ENCODE measurements at regions not wholly inside any gene's neighbourhood (a gene's known extent, or its start where the extent isn't known, plus 50 kb on each side); places are given as distances from the start of the nearest gene placed in this dataset.

DNA sequence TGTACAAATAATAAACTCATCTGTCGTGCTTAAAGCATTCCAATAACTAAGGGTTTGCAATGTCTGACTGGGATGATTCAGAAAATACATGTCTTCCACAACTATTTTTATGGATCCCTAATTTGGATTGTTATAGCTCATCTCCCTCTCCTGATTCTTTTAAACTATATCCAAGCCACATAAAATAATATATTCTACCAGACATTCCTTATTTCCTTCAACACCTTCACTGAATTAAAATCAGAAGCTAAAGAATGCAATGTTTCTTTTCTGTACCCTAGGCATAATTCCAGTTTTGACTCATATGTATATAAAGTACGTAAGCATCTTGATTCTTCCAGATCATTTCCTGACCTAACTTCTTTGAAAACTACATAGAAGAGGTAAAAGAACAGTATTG lies 420.4 kb downstream of the EFNB2 start:
- H3K27me3 ChIP-seq (replicated peaks; ENCODE audit: control insufficient read depth, insufficient read depth, low read length, poor library complexity, severe bottlenecking), result no peaks in the 10 kb centered on the region
- DNase-seq, result no peak
- H3K27ac ChIP-seq (ENCODE audit: insufficient read depth, low read length, poor library complexity, severe bottlenecking), result no peak overlapping the region
- H3K36me3 ChIP-seq (ENCODE audit: control insufficient read depth, insufficient read depth, low read length), result no peaks in the 10 kb centered on the region
- H3K4me1 ChIP-seq (ENCODE audit: control insufficient read depth, insufficient read depth, low read length, poor library complexity, severe bottlenecking), result no peaks in the 10 kb centered on the region
- H3K9me3 ChIP-seq (ENCODE audit: control insufficient read depth, low read length), result no peaks in the 10 kb centered on the region
- H3K4me3 ChIP-seq (ENCODE audit: insufficient read depth, low read depth, low read length, poor library complexity, severe bottlenecking), result no peak overlapping the region

DNA sequence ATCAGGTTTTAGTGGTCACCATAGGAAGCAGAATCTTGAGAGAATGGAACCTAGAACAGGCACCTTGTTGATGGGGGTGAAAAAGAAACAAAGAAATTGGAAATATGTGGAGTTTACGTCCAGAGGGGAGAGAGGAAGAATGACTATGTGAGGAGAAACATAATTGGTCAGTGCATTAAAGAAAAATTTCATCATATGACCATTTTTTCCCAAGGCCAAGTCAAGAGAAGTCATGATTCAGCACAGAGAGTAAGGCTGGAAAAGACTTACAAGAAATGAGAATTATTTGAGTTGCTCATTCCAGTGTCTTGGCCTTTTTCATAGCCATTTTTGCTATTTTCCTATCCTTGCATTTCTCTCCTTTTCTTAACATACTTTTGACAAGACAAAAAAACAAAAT lies 421.7 kb downstream of the EFNB2 start:
- DNase-seq, result no peak
- Histone ChIP-seq H3K27ac (ENCODE audit: insufficient read depth, low read length, poor library complexity, severe bottlenecking) (no peak overlapping the region), H3K36me3 (ENCODE audit: control insufficient read depth, insufficient read depth, low read length) (no peaks in the 10 kb centered on the region), H3K4me3 (ENCODE audit: insufficient read depth, low read depth, low read length, poor library complexity, severe bottlenecking) (no peak overlapping the region), H3K27me3 (replicated peaks; ENCODE audit: control insufficient read depth, insufficient read depth, low read length, poor library complexity, severe bottlenecking) (no peaks in the 10 kb centered on the region), H3K4me1 (ENCODE audit: control insufficient read depth, insufficient read depth, low read length, poor library complexity, severe bottlenecking) (no peaks in the 10 kb centered on the region), H3K9me3 (ENCODE audit: control insufficient read depth, low read length) (no peaks in the 10 kb centered on the region)

DNA sequence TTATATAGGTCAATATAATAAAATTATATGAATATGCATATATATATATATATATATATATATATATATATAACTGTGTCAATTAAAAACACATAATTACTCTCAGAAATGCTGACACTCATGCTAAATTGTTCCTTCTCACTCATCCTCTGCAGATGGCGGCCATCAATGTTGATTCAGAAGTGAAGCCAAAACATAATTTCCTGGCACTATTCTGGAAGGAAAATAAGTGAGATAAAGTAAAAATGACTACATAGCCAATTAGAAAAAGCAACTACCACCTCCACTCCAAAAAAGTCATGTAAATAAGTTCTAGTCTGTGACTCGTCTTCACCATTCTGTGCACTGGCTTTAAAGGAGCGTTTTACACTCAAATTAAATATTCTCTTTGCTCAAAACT lies 423.3 kb downstream of the EFNB2 start:
- no peak overlapping the region for H3K4me3 ChIP-seq (ENCODE audit: insufficient read depth, low read depth, low read length, poor library complexity, severe bottlenecking)
- no peaks in the 10 kb centered on the region for H3K4me1 ChIP-seq (ENCODE audit: control insufficient read depth, insufficient read depth, low read length, poor library complexity, severe bottlenecking)
- H3K27ac ChIP-seq (ENCODE audit: insufficient read depth, low read length, poor library complexity, severe bottlenecking), result no peak overlapping the region
- no peak for DNase-seq
- no peaks in the 10 kb centered on the region for H3K36me3 ChIP-seq (ENCODE audit: control insufficient read depth, insufficient read depth, low read length)
- H3K27me3 ChIP-seq (replicated peaks; ENCODE audit: control insufficient read depth, insufficient read depth, low read length, poor library complexity, severe bottlenecking), result no peaks in the 10 kb centered on the region
- H3K9me3 ChIP-seq (ENCODE audit: control insufficient read depth, low read length), result no peaks in the 10 kb centered on the region

DNA sequence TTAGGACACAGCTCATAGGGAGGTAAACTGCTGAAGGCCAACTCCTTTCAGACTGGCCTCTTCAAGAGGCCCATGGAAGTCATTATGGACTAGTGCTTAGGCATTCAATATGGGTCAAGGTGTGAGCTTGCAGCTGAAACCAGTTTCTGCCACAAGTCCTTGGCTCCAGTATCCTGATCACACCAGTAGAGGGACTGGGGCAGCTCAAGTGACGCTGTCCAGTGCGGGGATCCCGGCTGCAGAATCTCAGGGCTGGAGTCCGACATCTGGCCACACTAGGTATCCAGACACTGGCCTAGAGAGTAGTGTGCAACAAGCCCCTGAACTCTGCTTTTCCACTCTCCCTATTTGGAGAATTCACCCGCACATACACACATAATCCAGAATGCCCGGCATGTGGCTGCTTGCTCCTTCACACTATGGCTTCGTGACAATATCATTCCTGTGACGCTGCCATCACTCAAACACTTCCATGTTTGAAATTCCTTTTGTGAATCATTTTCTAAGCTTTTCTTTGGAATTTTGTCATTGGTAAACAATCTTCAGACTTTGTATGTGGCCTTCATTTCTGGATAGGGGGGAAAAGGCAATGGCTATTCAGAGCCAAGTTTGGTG lies 425.1 kb downstream of the EFNB2 start:
- H3K4me1 ChIP-seq (ENCODE audit: control insufficient read depth, insufficient read depth, low read length, poor library complexity, severe bottlenecking), result no peaks in the 10 kb centered on the region
- H3K9me3 ChIP-seq (ENCODE audit: control insufficient read depth, low read length), result no peaks in the 10 kb centered on the region
- H3K27me3 ChIP-seq (replicated peaks; ENCODE audit: control insufficient read depth, insufficient read depth, low read length, poor library complexity, severe bottlenecking), result no peaks in the 10 kb centered on the region
- no peak for DNase-seq
- H3K4me3 ChIP-seq (ENCODE audit: insufficient read depth, low read depth, low read length, poor library complexity, severe bottlenecking), result no peak overlapping the region
- no peak overlapping the region for H3K27ac ChIP-seq (ENCODE audit: insufficient read depth, low read length, poor library complexity, severe bottlenecking)
- H3K36me3 ChIP-seq (ENCODE audit: control insufficient read depth, insufficient read depth, low read length), result no peaks in the 10 kb centered on the region

DNA sequence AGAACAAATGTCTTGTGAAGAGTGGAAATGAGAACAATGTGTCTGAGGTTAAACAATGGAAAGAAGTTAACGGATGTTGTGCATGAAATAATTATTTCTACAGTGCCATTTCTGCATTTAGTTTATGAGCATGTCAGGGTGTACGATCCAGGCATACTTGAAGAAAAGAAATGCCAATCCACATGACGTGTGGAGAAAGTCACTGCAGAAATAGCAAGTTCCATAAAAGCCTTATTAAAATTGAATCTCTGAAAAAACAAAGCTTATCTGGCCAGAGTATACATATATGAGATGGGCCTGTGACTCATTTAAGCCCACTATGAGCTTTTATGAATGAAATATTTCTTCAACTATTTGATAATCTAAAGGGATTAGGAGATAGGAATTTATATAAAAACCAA lies 426.1 kb downstream of the EFNB2 start:
- H3K27me3 ChIP-seq (replicated peaks; ENCODE audit: control insufficient read depth, insufficient read depth, low read length, poor library complexity, severe bottlenecking), result no peaks in the 10 kb centered on the region
- H3K4me1 ChIP-seq (ENCODE audit: control insufficient read depth, insufficient read depth, low read length, poor library complexity, severe bottlenecking), result no peaks in the 10 kb centered on the region
- no peak for DNase-seq
- no peak overlapping the region for H3K4me3 ChIP-seq (ENCODE audit: insufficient read depth, low read depth, low read length, poor library complexity, severe bottlenecking)
- no peaks in the 10 kb centered on the region for H3K36me3 ChIP-seq (ENCODE audit: control insufficient read depth, insufficient read depth, low read length)
- H3K27ac ChIP-seq (ENCODE audit: insufficient read depth, low read length, poor library complexity, severe bottlenecking), result no peak overlapping the region
- no peaks in the 10 kb centered on the region for H3K9me3 ChIP-seq (ENCODE audit: control insufficient read depth, low read length)

DNA sequence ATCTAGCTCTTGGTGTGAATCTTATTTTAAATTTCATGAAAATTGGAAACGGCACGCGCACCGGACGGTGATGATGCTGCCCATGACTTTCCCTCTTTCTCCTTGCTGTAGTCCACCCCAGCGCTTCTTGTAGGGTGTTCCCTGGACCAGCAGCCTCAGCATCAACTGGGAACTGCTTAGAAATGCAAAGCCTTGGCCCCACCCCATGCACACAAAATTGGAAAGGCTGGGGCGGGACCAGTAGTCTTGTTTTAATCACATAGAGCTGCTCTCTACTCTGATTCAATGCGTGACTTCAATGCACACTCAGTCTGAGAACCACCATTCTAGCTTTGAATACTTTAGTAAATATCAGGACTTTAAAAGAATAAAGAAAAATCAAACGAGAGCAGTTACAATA lies 427.1 kb downstream of the EFNB2 start:
- H3K9me3 ChIP-seq (ENCODE audit: control insufficient read depth, low read length), result no peaks in the 10 kb centered on the region
- no peak overlapping the region for H3K4me3 ChIP-seq (ENCODE audit: insufficient read depth, low read depth, low read length, poor library complexity, severe bottlenecking)
- DNase-seq, result no peak
- H3K4me1 ChIP-seq (ENCODE audit: control insufficient read depth, insufficient read depth, low read length, poor library complexity, severe bottlenecking), result no peaks in the 10 kb centered on the region
- H3K36me3 ChIP-seq (ENCODE audit: control insufficient read depth, insufficient read depth, low read length), result no peaks in the 10 kb centered on the region
- H3K27ac ChIP-seq (ENCODE audit: insufficient read depth, low read length, poor library complexity, severe bottlenecking), result no peak overlapping the region
- no peaks in the 10 kb centered on the region for H3K27me3 ChIP-seq (replicated peaks; ENCODE audit: control insufficient read depth, insufficient read depth, low read length, poor library complexity, severe bottlenecking)

DNA sequence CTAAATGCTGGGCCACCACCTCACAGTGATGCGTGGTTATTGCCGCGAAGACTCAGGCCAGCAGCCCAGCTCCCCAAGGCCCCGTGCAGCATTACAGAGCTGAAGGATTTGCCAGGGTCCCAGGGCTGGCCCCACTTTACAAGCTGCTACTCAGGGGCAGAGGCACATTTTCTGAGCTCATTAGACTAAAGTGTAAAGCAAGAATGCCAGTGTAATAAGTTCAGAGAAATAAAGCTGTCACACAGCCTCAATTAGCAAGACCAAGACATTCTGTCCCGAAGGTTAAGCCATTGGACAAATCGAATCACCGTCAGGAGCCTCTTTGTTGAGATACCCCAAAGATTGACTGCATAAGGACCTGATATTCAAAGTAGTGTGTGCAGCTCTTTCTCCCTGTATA lies 428.4 kb downstream of the EFNB2 start:
- Histone ChIP-seq H3K9me3 (ENCODE audit: control insufficient read depth, low read length) (no peaks in the 10 kb centered on the region), H3K4me3 (ENCODE audit: insufficient read depth, low read depth, low read length, poor library complexity, severe bottlenecking) (no peak overlapping the region), H3K4me1 (ENCODE audit: control insufficient read depth, insufficient read depth, low read length, poor library complexity, severe bottlenecking) (no peaks in the 10 kb centered on the region), H3K27me3 (replicated peaks; ENCODE audit: control insufficient read depth, insufficient read depth, low read length, poor library complexity, severe bottlenecking) (no peaks in the 10 kb centered on the region), H3K36me3 (ENCODE audit: control insufficient read depth, insufficient read depth, low read length) (no peaks in the 10 kb centered on the region), H3K27ac (ENCODE audit: insufficient read depth, low read length, poor library complexity, severe bottlenecking) (no peak overlapping the region)
- DNase-seq, result no peak

DNA sequence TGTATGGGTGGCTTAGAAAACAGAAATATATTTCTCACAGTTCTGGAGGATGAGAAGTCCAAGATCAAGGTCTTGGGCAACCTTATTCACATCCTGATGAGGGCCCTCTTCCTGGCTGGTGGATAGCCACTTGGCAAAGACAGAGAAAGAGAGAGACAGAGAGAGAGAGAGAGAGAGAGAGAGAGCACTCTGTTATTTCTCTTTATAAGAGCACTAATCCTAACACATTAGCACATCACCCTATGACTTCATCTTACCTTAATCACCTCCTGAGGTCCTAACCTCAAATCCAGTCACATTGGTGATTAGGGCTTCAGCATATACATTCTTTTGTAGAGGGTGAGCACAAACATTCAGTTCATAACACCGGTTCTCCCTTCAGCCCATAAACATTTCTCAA lies 430.3 kb downstream of the EFNB2 start:
- Histone ChIP-seq H3K27ac (ENCODE audit: insufficient read depth, low read length, poor library complexity, severe bottlenecking) (no peak overlapping the region), H3K4me1 (ENCODE audit: control insufficient read depth, insufficient read depth, low read length, poor library complexity, severe bottlenecking) (no peaks in the 10 kb centered on the region), H3K4me3 (ENCODE audit: insufficient read depth, low read depth, low read length, poor library complexity, severe bottlenecking) (no peak overlapping the region), H3K9me3 (ENCODE audit: control insufficient read depth, low read length) (no peaks in the 10 kb centered on the region), H3K36me3 (ENCODE audit: control insufficient read depth, insufficient read depth, low read length) (no peaks in the 10 kb centered on the region), H3K27me3 (replicated peaks; ENCODE audit: control insufficient read depth, insufficient read depth, low read length, poor library complexity, severe bottlenecking) (no peaks in the 10 kb centered on the region)
- no peak for DNase-seq

DNA sequence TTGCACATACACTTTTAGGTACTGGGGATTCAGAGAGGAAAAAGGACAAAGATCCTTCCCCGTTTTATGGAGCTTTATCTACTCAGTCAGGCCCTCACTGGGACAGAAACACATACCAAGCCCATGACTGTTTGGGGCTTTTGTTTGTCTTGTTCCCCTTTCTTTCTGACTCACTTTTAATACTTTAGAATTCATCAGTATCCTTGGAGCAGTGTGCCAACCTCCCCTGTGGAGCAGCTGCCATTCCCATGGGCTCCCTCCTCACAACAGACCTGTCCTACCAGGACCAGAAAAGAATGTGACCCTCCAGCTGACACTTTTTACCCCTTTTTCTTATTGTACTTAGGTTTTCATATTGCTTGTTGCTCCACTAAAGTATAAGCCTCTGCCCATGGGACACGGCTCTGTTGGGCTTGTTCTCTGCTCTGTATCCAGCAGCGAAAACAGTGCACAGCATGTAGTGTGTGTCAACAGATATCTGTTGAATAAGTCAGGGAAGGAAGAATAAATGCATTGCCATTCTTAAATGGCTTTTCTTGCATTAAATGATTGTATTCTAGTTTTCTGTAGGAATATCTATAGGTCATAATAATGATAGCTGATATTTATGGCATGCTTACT lies 431.1 kb downstream of the EFNB2 start:
- Histone ChIP-seq H3K27ac (ENCODE audit: insufficient read depth, low read length, poor library complexity, severe bottlenecking) (no peak overlapping the region), H3K9me3 (ENCODE audit: control insufficient read depth, low read length) (no peaks in the 10 kb centered on the region), H3K4me1 (ENCODE audit: control insufficient read depth, insufficient read depth, low read length, poor library complexity, severe bottlenecking) (no peaks in the 10 kb centered on the region), H3K36me3 (ENCODE audit: control insufficient read depth, insufficient read depth, low read length) (no peaks in the 10 kb centered on the region), H3K27me3 (replicated peaks; ENCODE audit: control insufficient read depth, insufficient read depth, low read length, poor library complexity, severe bottlenecking) (no peaks in the 10 kb centered on the region), H3K4me3 (ENCODE audit: insufficient read depth, low read depth, low read length, poor library complexity, severe bottlenecking) (no peak overlapping the region)
- no peak for DNase-seq

DNA sequence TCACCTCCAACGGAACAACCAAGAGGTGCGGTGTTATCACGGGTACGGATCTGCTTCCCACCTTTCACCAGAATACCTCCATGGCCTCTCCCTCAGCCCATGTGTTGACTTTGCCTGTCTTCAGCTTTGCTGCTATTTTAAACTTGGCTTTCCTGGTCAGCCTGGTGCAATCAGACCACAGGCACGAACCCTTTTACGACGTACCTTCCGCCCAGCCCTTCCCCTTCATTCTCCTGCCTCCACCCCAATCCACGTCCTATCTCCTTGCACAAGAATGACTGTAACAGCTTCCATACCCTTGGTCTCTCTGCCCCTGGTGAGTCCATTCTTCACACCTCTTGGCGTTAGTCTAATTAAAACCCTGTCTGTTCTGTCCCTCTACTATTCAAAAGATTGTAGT lies 431.7 kb downstream of the EFNB2 start:
- no peak for DNase-seq
- Histone ChIP-seq H3K36me3 (ENCODE audit: control insufficient read depth, insufficient read depth, low read length) (no peaks in the 10 kb centered on the region), H3K27ac (ENCODE audit: insufficient read depth, low read length, poor library complexity, severe bottlenecking) (no peak overlapping the region), H3K4me3 (ENCODE audit: insufficient read depth, low read depth, low read length, poor library complexity, severe bottlenecking) (no peak overlapping the region), H3K9me3 (ENCODE audit: control insufficient read depth, low read length) (no peaks in the 10 kb centered on the region), H3K4me1 (ENCODE audit: control insufficient read depth, insufficient read depth, low read length, poor library complexity, severe bottlenecking) (no peaks in the 10 kb centered on the region), H3K27me3 (replicated peaks; ENCODE audit: control insufficient read depth, insufficient read depth, low read length, poor library complexity, severe bottlenecking) (no peaks in the 10 kb centered on the region)
